H1 (cell line): ENCODE measurements at regions not wholly inside any gene's neighbourhood (a gene's known extent, or its start where the extent isn't known, plus 50 kb on each side); places are given as distances from the start of the nearest gene placed in this dataset.

Experiments used
- CTCF ChIA-PET: fragments of 300-600 bp; sonication (Branson Sonifier 250); formaldehyde crosslinking; loops from one replicate; lab custom pipeline; 2021; ENCODE audit not compliant: partially characterized antibody; lab: Charles Lee
- POLR2A ChIA-PET: fragments of 300-600 bp; sonication (Branson Sonifier 250); formaldehyde crosslinking; loops from one replicate; lab custom pipeline; 2021; ENCODE audit warnings: inconsistent platforms; ENCODE audit not compliant: partially characterized antibody; lab: Charles Lee
- DNase-seq, 2 experiments: peaks; one replicate each; pipeline versions ENCODE4 v3.0.0 to v3.0.0-alpha.2; 2010 to 2022; ENCODE audit warnings: low spot score in 2 of 2, low read depth in 1 of 2, mixed read lengths in 1 of 2
- FAIRE-seq: peaks from 2 replicates; lab custom pipeline; 2011; peaks lifted over from hg19 to GRCh38; lab: Jason Lieb, UNC
- H2AFZ ChIP-seq: 2 replicates; pipeline ENCODE4 v1.8.1; 2012; ENCODE audit warnings: low read length, inconsistent platforms
- H2AK5ac ChIP-seq: 2 replicates; pipeline ENCODE4 v1.6.1; 2013; ENCODE audit warnings: low read depth, low read length
- H2BK120ac ChIP-seq: replicated peaks from 2 replicates; pipeline ENCODE3; 2013; ENCODE audit warnings: low read depth, low read length, inconsistent platforms
- H2BK12ac ChIP-seq: 2 replicates; pipeline ENCODE4 v1.6.1; 2013; ENCODE audit warnings: low read depth, low read length
- H2BK15ac ChIP-seq: 2 replicates; pipeline ENCODE4 v1.6.1; 2013; ENCODE audit warnings: low read length
- H2BK20ac ChIP-seq: 2 replicates; pipeline ENCODE4 v1.6.1; 2013; ENCODE audit warnings: low read length
- H2BK5ac ChIP-seq: 2 replicates; pipeline ENCODE4 v1.6.1; 2013; ENCODE audit warnings: low read depth, low read length
- H3K14ac ChIP-seq: 2 replicates; pipeline ENCODE4 v1.6.1; 2013; ENCODE audit warnings: inconsistent platforms; ENCODE audit not compliant: insufficient read length
- H3K18ac ChIP-seq: 2 replicates; pipeline ENCODE4 v1.6.1; 2013; ENCODE audit warnings: low read length; ENCODE audit errors: extremely low read depth
- H3K23ac ChIP-seq: 2 replicates; pipeline ENCODE4 v1.6.1; 2013; ENCODE audit warnings: inconsistent platforms; ENCODE audit not compliant: insufficient read length
- H3K23me2 ChIP-seq: 2 replicates; pipeline ENCODE4 v1.6.1; 2013; ENCODE audit warnings: low read depth, low read length
- H3K27ac ChIP-seq: 2 replicates; pipeline ENCODE4 v1.6.1; 2011; ENCODE audit warnings: low read depth, low read length, inconsistent platforms
- H3K27me3 ChIP-seq, 4 experiments: replicated peaks in 1 of 4; 1 replicate in 1 of 4; 2 replicates in 3 of 4; pipeline versions ENCODE4 v1.6.1 to v1.8.1; 2011 to 2013; ENCODE audit warnings: low read length in 3 of 4, mild to moderate bottlenecking in 3 of 4, inconsistent platforms in 2 of 4, mixed read lengths in 2 of 4, moderate library complexity in 1 of 4; ENCODE audit not compliant: control insufficient read depth in 3 of 4, insufficient read depth in 3 of 4; ENCODE audit errors: extremely low read depth in 1 of 4
- H3K36me3 ChIP-seq, 4 experiments: 2 replicates each; pipeline versions ENCODE4 v1.6.1 to v1.8.1; 2011 to 2013; ENCODE audit warnings: mild to moderate bottlenecking in 4 of 4, low read length in 3 of 4, moderate library complexity in 2 of 4, control low read depth in 1 of 4, inconsistent platforms in 1 of 4; ENCODE audit not compliant: insufficient read depth in 4 of 4, control insufficient read depth in 2 of 4
- H3K4ac ChIP-seq: replicated peaks from 2 replicates; pipeline ENCODE3; 2013; ENCODE audit warnings: low read length, low read depth, mixed read lengths, inconsistent platforms; ENCODE audit not compliant: insufficient read length
- H3K4me1 ChIP-seq, 4 experiments: replicated peaks in 1 of 4; 1 replicate in 1 of 4; 2 replicates in 3 of 4; pipeline versions ENCODE4 v1.6.1 to v1.8.1; 2011 to 2013; ENCODE audit warnings: low read length in 3 of 4, inconsistent platforms in 2 of 4, mixed read lengths in 1 of 4; ENCODE audit not compliant: insufficient read depth in 4 of 4, control insufficient read depth in 3 of 4
- H3K4me2 ChIP-seq, 2 experiments: 2 replicates each; pipeline versions ENCODE4 v1.6.1 to v1.8.1; 2011 to 2013; ENCODE audit warnings: low read depth in 2 of 2, low read length in 2 of 2, control low read depth in 1 of 2, inconsistent platforms in 1 of 2, mild to moderate bottlenecking in 1 of 2; ENCODE audit not compliant: insufficient read depth in 1 of 2
- H3K4me3 ChIP-seq, 4 experiments: fragments of 200-600, 300-600 bp in 1 of 4; sonication (generic), shearing (Covaris generic), sonication (Bioruptor Twin) in 1 of 4; 2 replicates each; pipeline versions ENCODE4 v1.5.1 to v1.8.1; 2011 to 2016; ENCODE audit warnings: low read length in 4 of 4, low read depth in 3 of 4, control low read depth in 2 of 4, inconsistent platforms in 2 of 4, mild to moderate bottlenecking in 2 of 4, mixed read lengths in 1 of 4, moderate library complexity in 1 of 4; ENCODE audit not compliant: insufficient read depth in 2 of 4; ENCODE audit errors: extremely low read depth in 1 of 4
- H3K56ac ChIP-seq: replicated peaks from 2 replicates; pipeline ENCODE3; 2013; ENCODE audit warnings: low read depth, mild to moderate bottlenecking, mixed read lengths, low read length, inconsistent platforms; ENCODE audit not compliant: insufficient read length
- H3K79me1 ChIP-seq: 2 replicates; pipeline ENCODE4 v1.6.1; 2013; ENCODE audit warnings: low read depth, low read length, control low read depth
- H3K79me2 ChIP-seq, 2 experiments: 2 replicates each; pipeline versions ENCODE4 v1.6.1 to v1.8.1; 2012 to 2013; ENCODE audit warnings: low read length in 2 of 2, mild to moderate bottlenecking in 2 of 2, inconsistent platforms in 1 of 2; ENCODE audit not compliant: insufficient read depth in 2 of 2, control insufficient read depth in 1 of 2
- H3K9ac ChIP-seq, 4 experiments: replicated peaks in 1 of 4; 1 replicate in 1 of 4; 2 replicates in 3 of 4; pipeline versions ENCODE4 v1.6.1 to v1.8.1; 2011 to 2013; ENCODE audit warnings: low read depth in 3 of 4, low read length in 3 of 4, control low read depth in 2 of 4, mild to moderate bottlenecking in 2 of 4, moderate library complexity in 2 of 4, inconsistent platforms in 1 of 4; ENCODE audit errors: extremely low read depth in 1 of 4
- H3K9me3 ChIP-seq, 2 experiments: 2 replicates each; pipeline versions ENCODE4 v1.6.1 to v1.8.1; 2012 to 2013; ENCODE audit warnings: mild to moderate bottlenecking in 2 of 2, moderate library complexity in 2 of 2, control low read depth in 1 of 2, inconsistent platforms in 1 of 2, low read depth in 1 of 2, low read length in 1 of 2, mixed read lengths in 1 of 2; ENCODE audit not compliant: insufficient read depth in 2 of 2
- H4K20me1 ChIP-seq, 2 experiments: replicated peaks in 1 of 2; 2 replicates each; pipeline versions ENCODE3 to v1.8.1; 2011 to 2013; ENCODE audit warnings: inconsistent platforms in 2 of 2, low read length in 2 of 2, mild to moderate bottlenecking in 1 of 2; ENCODE audit not compliant: insufficient read depth in 2 of 2, control insufficient read depth in 1 of 2
- H4K5ac ChIP-seq: 2 replicates; pipeline ENCODE4 v1.6.1; 2013; ENCODE audit warnings: low read length, low read depth, mixed read lengths, inconsistent platforms; ENCODE audit not compliant: insufficient read length
- H4K8ac ChIP-seq: 2 replicates; pipeline ENCODE4 v1.8.0; 2013; ENCODE audit warnings: mild to moderate bottlenecking, moderate library complexity, low read length, inconsistent platforms; ENCODE audit not compliant: insufficient read depth; ENCODE audit errors: extremely low read depth
- H4K91ac ChIP-seq: replicated peaks from 2 replicates; pipeline ENCODE3; 2013; ENCODE audit warnings: low read length, mixed read lengths, inconsistent platforms; ENCODE audit not compliant: insufficient read length
- ATF3 ChIP-seq: IDR thresholded peaks from 2 replicates; pipeline ENCODE4 v1.6.1; 2011; ENCODE audit warnings: low read depth, mild to moderate bottlenecking, low read length; ENCODE audit not compliant: insufficient read depth
- BACH1 ChIP-seq: IDR thresholded peaks from 2 replicates; pipeline ENCODE4 v1.6.1; 2012; ENCODE audit warnings: low read length, improper control_type of control experiment
- CBX5 ChIP-seq: fragments of 300-800, 300-1000 bp; sonication (generic); IDR thresholded peaks from 2 replicates; pipeline ENCODE4 v1.7.1; 2016; ENCODE audit warnings: antibody characterized with exemption, low read length, low read depth
- CBX8 ChIP-seq: fragments of 300-800, 300-1000 bp; sonication (generic); IDR thresholded peaks from 2 replicates; pipeline ENCODE4 v1.7.1; 2016; ENCODE audit warnings: low read depth, low read length, borderline replicate concordance
- JUN ChIP-seq: IDR thresholded peaks from 2 replicates; pipeline ENCODE4 v1.6.1; 2011; ENCODE audit warnings: low read depth, mild to moderate bottlenecking, improper control_type of control experiment, low read length
- KDM5A ChIP-seq: fragments of 200-600 bp; IDR thresholded peaks from 2 replicates; pipeline ENCODE4 v1.7.1; 2012; ENCODE audit warnings: mild to moderate bottlenecking, low read length, inconsistent platforms, mixed read lengths
- MAFK ChIP-seq: IDR thresholded peaks from 2 replicates; pipeline ENCODE4 v1.6.1; 2012; ENCODE audit warnings: low read depth, mild to moderate bottlenecking, improper control_type of control experiment, low read length
- POLR2A ChIP-seq, 2 experiments: IDR thresholded peaks; 1 replicate in 1 of 2; 2 replicates in 1 of 2; pipeline ENCODE4 v1.6.1; 2011; ENCODE audit warnings: low read depth in 2 of 2, low read length in 2 of 2, mild to moderate bottlenecking in 2 of 2; ENCODE audit errors: control extremely low read depth in 1 of 2
- RBBP5 ChIP-seq: IDR thresholded peaks from 2 replicates; pipeline ENCODE4 v1.7.1; 2012; ENCODE audit warnings: low read depth, mild to moderate bottlenecking, inconsistent platforms, low read length, moderate library complexity, borderline replicate concordance
- RFX5 ChIP-seq: IDR thresholded peaks from 2 replicates; pipeline ENCODE4 v1.6.1; 2011; ENCODE audit warnings: low read depth, low read length, improper control_type of control experiment, borderline replicate concordance
- RXRA ChIP-seq: IDR thresholded peaks from 2 replicates; pipeline ENCODE4 v1.6.1; 2011; ENCODE audit warnings: low read depth, mild to moderate bottlenecking, low read length, moderate library complexity; ENCODE audit not compliant: insufficient read depth
- SP4 ChIP-seq: IDR thresholded peaks from 2 replicates; pipeline ENCODE4 v1.6.1; 2012; ENCODE audit warnings: low read length, inconsistent platforms
- SUZ12 ChIP-seq: fragments of 200-600 bp; sonication (generic); IDR thresholded peaks from 2 replicates; pipeline ENCODE4 v1.6.1; 2012; ENCODE audit warnings: mild to moderate bottlenecking, inconsistent platforms, low read length, moderate library complexity, mixed read lengths
- USF2 ChIP-seq: IDR thresholded peaks from 2 replicates; pipeline ENCODE4 v1.6.1; 2011; ENCODE audit warnings: low read length, improper control_type of control experiment
- WGBS, 2 experiments: shearing (Covaris generic) in 1 of 2; methylation state at CpG; one replicate each; pipeline versions ENCODE4 v1.1.6 to v1.1.7; 2013 to 2015; ENCODE audit warnings: low lambda C conversion rate in 2 of 2, mixed read lengths in 2 of 2, inconsistent platforms in 1 of 2, low coverage in 1 of 2, missing lambda C conversion rate in 1 of 2; ENCODE audit not compliant: insufficient replicate concordance in 2 of 2, insufficient coverage in 1 of 2, insufficient read length in 1 of 2; ENCODE audit errors: extremely low coverage in 1 of 2, missing lambda C conversion rate in 1 of 2; 5-methylcytosine and 5-hydroxymethylcytosine counted together

DNA sequence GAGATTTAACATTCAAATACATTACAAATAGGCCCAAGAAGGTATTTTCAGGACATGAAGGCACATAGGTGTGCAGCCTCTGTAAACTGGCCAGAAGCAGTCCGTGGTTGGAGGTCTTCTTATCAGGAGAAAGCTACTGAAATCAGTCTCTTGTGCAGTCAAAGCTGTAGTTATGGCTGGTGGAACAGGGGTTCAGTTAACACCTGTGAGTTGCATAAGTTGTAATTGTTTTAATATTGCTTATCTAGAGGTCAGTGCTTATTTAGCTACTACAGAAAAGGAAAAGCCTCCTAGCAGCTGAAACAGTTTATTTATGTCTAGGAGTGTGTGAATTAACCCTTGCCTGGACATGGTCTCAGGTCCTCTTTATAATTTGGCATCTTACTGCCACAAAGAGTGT, 377.6 kb upstream of the MDGA2 start:
- Histone ChIP-seq H3K14ac (no peak overlapping the region), H3K23me2 (no peaks in the 10 kb centered on the region), H2BK5ac (no peak overlapping the region), H3K79me1 (no peaks in the 10 kb centered on the region), H3K18ac (no peak overlapping the region), H4K8ac (no peak overlapping the region), H2AFZ (no peak overlapping the region), H3K36me3 (no peaks in the 10 kb centered on the region), H3K9ac (no peak overlapping the region), H3K79me2 (no peaks in the 10 kb centered on the region), H3K4ac (no peak overlapping the region), H2BK12ac (no peak overlapping the region), H3K27me3 (no peaks in the 10 kb centered on the region), H3K9me3 (no peaks in the 10 kb centered on the region), H2BK20ac (no peak overlapping the region), H4K91ac (no peak overlapping the region), H3K27ac (no peak overlapping the region), H2AK5ac (no peak overlapping the region), H3K56ac (no peak overlapping the region), H3K4me2 (no peak overlapping the region), H2BK120ac (no peak overlapping the region), H2BK15ac (no peak overlapping the region), H3K4me1 (peaks cover 0 to 4% (median under 1%) of the 10 kb centered on the region in 4 experiments; a peak in 2 of 7 replicates), H3K4me3 (no peak overlapping the region), H4K20me1 (no peaks in the 10 kb centered on the region), H4K5ac (no peak overlapping the region), H3K23ac (no peak overlapping the region)
- POLR2A ChIA-PET = no interaction called here
- FAIRE-seq (no peak), DNase-seq (no peak)
- WGBS, 2 experiments = 86% methylated on average over 1 of the region's 1 CpG; no CpG with 5 or more reads in 1 of the 2 experiments
- CTCF ChIA-PET = interaction anchor here (1.0 kb wide), 1 partner anchor 11 kb away, joined by 4 read pairs; no protein-coding TSS in a partner anchor
- TF ChIP-seq CBX5 = no peak
- no peak for TF ChIP-seq CBX8
- no peak for TF ChIP-seq MAFK
- no peak for TF ChIP-seq BACH1
- TF ChIP-seq RXRA = no peak
- TF ChIP-seq POLR2A (IDR thresholded peaks at IDR 0.05; ENCODE audit: control extremely low read depth in 1 of 2, low read depth in 2 of 2, low read length in 2 of 2) = no peak
- no peak for TF ChIP-seq JUN
- no peak for TF ChIP-seq ATF3
- TF ChIP-seq KDM5A = no peak
- TF ChIP-seq RFX5 = no peak
- no peak for TF ChIP-seq RBBP5
- TF ChIP-seq USF2 = no peak
- no peak for TF ChIP-seq SP4
- TF ChIP-seq SUZ12 = no peak
